PC-3 (cell line): ENCODE measurements at regions not wholly inside any gene's neighbourhood (a gene's known extent, or its start where the extent isn't known, plus 50 kb on each side); places are given as distances from the start of the nearest gene placed in this dataset.

Experiments used
- ATAC-seq: fragments of 200-7000 bp; cut with Tn5 transposase; 2 replicates; pipeline ENCODE4 v1.9.1; 2020; ENCODE audit warnings: mild to moderate bottlenecking, moderate library complexity
- BruUV-seq: library from RNA; stranded (reverse); fragments of 400-500 nt; replicated peaks from 2 replicates; lab custom pipeline; 2021; lab: Mats Ljungman, UMichigan
- CTCF ChIA-PET: fragments of 300-600 bp; sonication (Branson Sonifier 250); formaldehyde crosslinking; loops from one replicate; lab custom pipeline; 2022; ENCODE audit warnings: antibody characterized with exemption; lab: Charles Lee
- POLR2A ChIA-PET: fragments of 300-600 bp; sonication (Branson Sonifier 250); formaldehyde crosslinking; loops from one replicate; lab custom pipeline; 2022; ENCODE audit warnings: antibody characterized with exemption; ENCODE audit not compliant: unreplicated experiment; lab: Charles Lee
- DNase-seq: peaks from one replicate; pipeline ENCODE4 v3.0.0-alpha.2; 2015
- H2AFZ ChIP-seq: fragments of 300-600 bp; sonication (generic); 2 replicates; pipeline ENCODE4 v1.6.0; 2016; ENCODE audit warnings: antibody characterized with exemption, low read length
- H3F3A ChIP-seq: fragments of 300-600 bp; sonication (generic); one replicate; pipeline ENCODE4 v1.6.0; 2017; ENCODE audit warnings: antibody characterized with exemption, low read length, control low read depth, mild to moderate bottlenecking; ENCODE audit not compliant: unreplicated experiment
- H3K27ac ChIP-seq: fragments of 300-600 bp; sonication (generic); 2 replicates; pipeline ENCODE4 v1.5.1; 2016; ENCODE audit warnings: mild to moderate bottlenecking, low read length
- H3K27me3 ChIP-seq: fragments of 300-600 bp; sonication (generic); 2 replicates; pipeline ENCODE4 v1.6.1; 2016; ENCODE audit warnings: low read length, mixed read lengths
- H3K36me3 ChIP-seq: fragments of 300-600 bp; sonication (generic); 2 replicates; pipeline ENCODE4 v1.6.1; 2016; ENCODE audit warnings: low read depth, mixed run types, low read length, mixed read lengths
- H3K4me1 ChIP-seq: fragments of 300-600 bp; sonication (generic); 2 replicates; pipeline ENCODE4 v1.5.1; 2016; ENCODE audit warnings: low read length; ENCODE audit not compliant: insufficient read depth
- H3K4me2 ChIP-seq: fragments of 300-600 bp; sonication (generic); 2 replicates; pipeline ENCODE4 v1.6.0; 2016; ENCODE audit warnings: low read length
- H3K4me3 ChIP-seq: fragments of 300-600 bp; sonication (generic); 2 replicates; pipeline ENCODE4 v1.5.1; 2016; ENCODE audit warnings: mild to moderate bottlenecking, low read length, mixed read lengths
- H3K79me2 ChIP-seq: fragments of 300-600 bp; sonication (generic); 2 replicates; pipeline ENCODE4 v1.6.1; 2017; ENCODE audit warnings: low read length, mixed read lengths
- H3K9ac ChIP-seq: fragments of 300-600 bp; sonication (generic); 2 replicates; pipeline ENCODE4 v1.6.0; 2016; ENCODE audit warnings: mild to moderate bottlenecking, low read length
- H3K9me2 ChIP-seq: fragments of 300-600 bp; sonication (generic); replicated peaks from 2 replicates; pipeline ENCODE4 v1.6.1; 2016; ENCODE audit warnings: mixed run types, low read length, mixed read lengths
- H3K9me3 ChIP-seq: fragments of 300-600 bp; sonication (generic); 2 replicates; pipeline ENCODE4 v1.6.1; 2016; ENCODE audit warnings: low read length, mixed read lengths
- H4K20me1 ChIP-seq: fragments of 300-600 bp; sonication (generic); 2 replicates; pipeline ENCODE4 v1.6.1; 2016; ENCODE audit warnings: low read length, mixed read lengths
- EZH2 ChIP-seq: fragments of 300-600 bp; sonication (generic); IDR thresholded peaks from one replicate; pipeline ENCODE4 v1.6.1; 2017; ENCODE audit warnings: antibody characterized with exemption, mild to moderate bottlenecking, low read length; ENCODE audit not compliant: unreplicated experiment
- EZH2phosphoT487 ChIP-seq: fragments of 300-600 bp; sonication (generic); IDR thresholded peaks from 2 replicates; pipeline ENCODE4 v1.6.1; 2018; ENCODE audit warnings: mild to moderate bottlenecking, antibody characterized with exemption, low read length, borderline replicate concordance
- intact Hi-C: fragments of 100-400 bp; cut with micrococcal nuclease; formaldehyde crosslinking; loops from 2 replicates; pipeline ENCODE4 v1.9.0; 2023
- TF ChIP-seq, protein P1 (sequence below): fragments of 300-600 bp; sonication (generic); conservative IDR thresholded peaks from 2 replicates; pipeline ENCODE4 v1.5.1; 2017; ENCODE audit warnings: antibody characterized with exemption, low read depth, mild to moderate bottlenecking, low read length

DNA sequence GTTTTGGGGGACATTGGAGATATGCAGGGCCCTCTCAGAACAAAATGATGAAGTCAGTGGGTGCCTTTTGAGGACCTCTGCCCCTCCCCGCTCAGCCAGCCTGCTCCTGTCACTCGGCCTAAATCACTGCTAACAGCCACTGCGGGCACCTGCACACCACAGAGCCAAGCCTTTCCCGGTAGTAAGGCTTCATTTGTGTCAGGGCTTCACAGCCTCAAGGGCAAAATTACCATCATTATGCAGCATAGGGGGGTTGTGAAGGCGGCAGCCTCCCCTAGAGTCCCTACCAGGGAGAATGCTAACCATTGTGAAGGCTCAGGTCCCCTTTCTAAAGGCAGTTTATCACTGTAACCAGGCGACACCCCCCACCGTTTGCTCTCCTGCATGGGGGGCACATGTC is 519.8 kb upstream of the MYT1L start:
- H3K4me2 ChIP-seq, result no peak overlapping the region
- no peaks in the 10 kb centered on the region for H3K79me2 ChIP-seq
- H3K4me3 ChIP-seq, result no peak overlapping the region
- H3K9me3 ChIP-seq, result no peaks in the 10 kb centered on the region
- H3K27ac ChIP-seq, result no peak overlapping the region
- H3K36me3 ChIP-seq, result no peaks in the 10 kb centered on the region
- DNase-seq (no peak), ATAC-seq (no peak)
- BruUV-seq, result no TSS peak
- no peaks in the 10 kb centered on the region for H3K9me2 ChIP-seq
- no peak overlapping the region for H2AFZ ChIP-seq
- H3K4me1 ChIP-seq, result no peaks in the 10 kb centered on the region
- TF ChIP-seq EZH2 (no peak), EZH2phosphoT487 (no peak)
- TF ChIP-seq, protein P1, sequence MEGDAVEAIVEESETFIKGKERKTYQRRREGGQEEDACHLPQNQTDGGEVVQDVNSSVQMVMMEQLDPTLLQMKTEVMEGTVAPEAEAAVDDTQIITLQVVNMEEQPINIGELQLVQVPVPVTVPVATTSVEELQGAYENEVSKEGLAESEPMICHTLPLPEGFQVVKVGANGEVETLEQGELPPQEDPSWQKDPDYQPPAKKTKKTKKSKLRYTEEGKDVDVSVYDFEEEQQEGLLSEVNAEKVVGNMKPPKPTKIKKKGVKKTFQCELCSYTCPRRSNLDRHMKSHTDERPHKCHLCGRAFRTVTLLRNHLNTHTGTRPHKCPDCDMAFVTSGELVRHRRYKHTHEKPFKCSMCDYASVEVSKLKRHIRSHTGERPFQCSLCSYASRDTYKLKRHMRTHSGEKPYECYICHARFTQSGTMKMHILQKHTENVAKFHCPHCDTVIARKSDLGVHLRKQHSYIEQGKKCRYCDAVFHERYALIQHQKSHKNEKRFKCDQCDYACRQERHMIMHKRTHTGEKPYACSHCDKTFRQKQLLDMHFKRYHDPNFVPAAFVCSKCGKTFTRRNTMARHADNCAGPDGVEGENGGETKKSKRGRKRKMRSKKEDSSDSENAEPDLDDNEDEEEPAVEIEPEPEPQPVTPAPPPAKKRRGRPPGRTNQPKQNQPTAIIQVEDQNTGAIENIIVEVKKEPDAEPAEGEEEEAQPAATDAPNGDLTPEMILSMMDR, result no peak
- H3K27me3 ChIP-seq, result peaks cover 13% of the 10 kb centered on the region; the same call in 1 of the 2 replicates
- no peaks in the 10 kb centered on the region for H4K20me1 ChIP-seq
- ChIA-PET POLR2A (no interaction called here), CTCF (no interaction called here)
- intact Hi-C loops, result no loop called here
- H3F3A ChIP-seq, result no peaks in the 10 kb centered on the region
- no peak overlapping the region for H3K9ac ChIP-seq

DNA sequence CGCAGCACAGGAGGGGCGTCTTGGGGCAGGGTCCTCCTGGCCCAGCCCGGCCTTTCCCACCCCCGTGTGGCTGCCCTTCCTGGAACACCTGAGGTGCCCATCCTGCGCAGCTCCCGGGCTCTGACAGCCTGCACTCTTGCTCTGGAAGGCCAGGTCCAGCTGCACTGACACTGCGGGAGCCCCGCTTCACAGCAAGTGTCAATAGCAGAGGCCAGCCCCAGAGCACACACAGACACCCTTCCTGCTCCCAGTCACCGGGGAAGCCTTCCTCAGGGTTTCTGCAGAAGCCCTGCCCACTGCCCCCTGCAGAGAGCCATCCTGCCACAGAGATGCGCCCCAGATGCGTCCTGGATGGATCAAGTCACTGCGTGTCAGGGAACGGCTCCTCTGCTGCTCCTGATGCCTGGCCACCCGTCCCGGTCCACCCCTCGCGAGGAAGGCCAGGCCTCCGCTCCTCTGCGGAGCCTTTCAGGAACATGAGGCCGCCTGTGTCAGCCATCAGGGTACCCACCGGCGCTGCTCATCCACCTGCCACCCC is 519.2 kb upstream of the MYT1L start:
- Histone ChIP-seq H4K20me1 (no peaks in the 10 kb centered on the region), H3K9ac (no peak overlapping the region), H3K4me3 (no peak overlapping the region), H3K27ac (no peak overlapping the region), H3K36me3 (no peaks in the 10 kb centered on the region), H3K79me2 (no peaks in the 10 kb centered on the region), H3K9me2 (no peaks in the 10 kb centered on the region), H3K4me2 (no peak overlapping the region), H3K4me1 (no peaks in the 10 kb centered on the region), H3K9me3 (no peaks in the 10 kb centered on the region), H3K27me3 (peaks cover 7% of the 10 kb centered on the region; the same call in 1 of the 2 replicates), H2AFZ (no peak overlapping the region), H3F3A (no peaks in the 10 kb centered on the region)
- POLR2A ChIA-PET, result no interaction called here
- TF ChIP-seq, protein P1, result no peak
- no peak for TF ChIP-seq EZH2phosphoT487
- TF ChIP-seq EZH2, result no peak
- no TSS peak for BruUV-seq
- CTCF ChIA-PET, result no interaction called here
- intact Hi-C loops, result no loop called here
- DNase-seq (no peak), ATAC-seq (no peak)

DNA sequence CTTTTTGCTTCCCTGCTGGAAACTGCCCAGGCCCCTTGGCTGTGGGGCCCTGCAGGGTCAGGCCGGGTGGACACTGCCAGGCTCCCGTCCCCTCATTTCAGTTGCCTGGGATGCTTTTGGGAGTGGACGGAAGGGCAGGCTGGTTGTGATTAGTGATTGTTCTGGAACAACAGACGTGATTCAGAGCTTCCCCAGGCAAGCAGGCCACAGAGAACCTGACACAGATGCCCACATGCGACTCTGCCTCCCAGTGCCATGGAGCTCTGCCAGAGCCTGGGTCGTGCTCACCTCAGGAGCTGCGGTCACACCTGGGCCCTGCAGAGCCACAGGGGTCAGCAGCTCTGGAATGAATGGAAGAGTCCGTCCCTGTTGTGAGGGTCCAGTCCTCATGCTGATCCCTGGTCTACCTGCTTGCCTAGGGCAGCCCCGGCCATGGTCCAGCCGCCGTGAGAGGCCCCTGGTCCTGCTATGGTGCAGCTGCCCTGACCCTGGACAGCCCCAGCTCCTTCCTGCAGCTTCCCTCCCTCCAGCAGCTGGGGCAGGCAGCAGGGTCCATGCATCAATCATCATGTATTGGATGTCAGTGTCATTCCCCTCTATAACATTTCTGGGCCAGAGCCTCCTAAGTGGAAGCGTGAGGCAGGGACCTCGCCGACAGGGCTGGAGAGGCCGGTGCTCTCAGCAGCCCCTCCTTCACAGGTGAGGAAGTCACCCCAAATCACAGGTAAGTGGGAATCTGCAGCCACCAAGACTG is 518.6 kb upstream of the MYT1L start:
- ChIA-PET CTCF (no interaction called here), POLR2A (no interaction called here)
- H3K4me2 ChIP-seq, result no peak overlapping the region
- H3K4me1 ChIP-seq, result no peaks in the 10 kb centered on the region
- no peaks in the 10 kb centered on the region for H4K20me1 ChIP-seq
- no TSS peak for BruUV-seq
- no peaks in the 10 kb centered on the region for H3K36me3 ChIP-seq
- TF ChIP-seq EZH2phosphoT487 (no peak), EZH2 (no peak)
- TF ChIP-seq, protein P1, result no peak
- no peaks in the 10 kb centered on the region for H3F3A ChIP-seq
- no peak overlapping the region for H3K4me3 ChIP-seq
- 0 out of 2 replicates have a peak, but pooled peaks cover under 1% of the 10 kb centered on the region for H3K27me3 ChIP-seq
- no peaks in the 10 kb centered on the region for H3K9me3 ChIP-seq
- no peak overlapping the region for H3K27ac ChIP-seq
- no peak for DNase-seq
- ATAC-seq, result no peak
- no peaks in the 10 kb centered on the region for H3K79me2 ChIP-seq
- H3K9ac ChIP-seq, result no peak overlapping the region
- no peaks in the 10 kb centered on the region for H3K9me2 ChIP-seq
- no peak overlapping the region for H2AFZ ChIP-seq
- intact Hi-C loops, result no loop called here
